SK-N-SH treated with all-trans-retinoic acid at 6 μM for 48 hours (cell line): ENCODE measurements at regions not wholly inside any gene's neighbourhood (a gene's known extent, or its start where the extent isn't known, plus 50 kb on each side); places are given as distances from the start of the nearest gene placed in this dataset.

Experiments
- ATAC-seq: fragments of 200-7000 bp; cut with Tn5 transposase; 3 replicates; pipeline ENCODE4 v1.9.1; 2020; ENCODE audit warnings: mild to moderate bottlenecking, moderate library complexity
- ARNTL ChIP-seq: fragments of 450-650 bp; formaldehyde crosslinking; IDR thresholded peaks from 2 replicates; pipeline ENCODE4 v1.5.0; 2020; ENCODE audit warnings: low read depth, mild to moderate bottlenecking, moderate library complexity, borderline replicate concordance
- BACH2 ChIP-seq: fragments of 250-450 bp; sonication (Bioruptor Pico); IDR thresholded peaks from 2 replicates; pipeline ENCODE4 v1.9.0; 2021; ENCODE audit warnings: mild to moderate bottlenecking, borderline replicate concordance
- CREB5 ChIP-seq: fragments of 250-450 bp; sonication (Bioruptor Pico); IDR thresholded peaks from 2 replicates; pipeline ENCODE4 v1.5.1; 2020; ENCODE audit warnings: low read depth, mild to moderate bottlenecking, moderate library complexity
- CSDC2 ChIP-seq: fragments of 250-450 bp; sonication (Bioruptor Pico); IDR thresholded peaks from 2 replicates; pipeline ENCODE4 v1.5.0; 2020; ENCODE audit warnings: mild to moderate bottlenecking, moderate library complexity
- CSRNP3 ChIP-seq: fragments of 250-450 bp; sonication (Bioruptor Pico); IDR thresholded peaks from 2 replicates; pipeline ENCODE4 v1.5.1; 2021; ENCODE audit warnings: mild to moderate bottlenecking, moderate library complexity
- GLIS3 ChIP-seq: fragments of 250-450 bp; sonication (Bioruptor Pico); IDR thresholded peaks from 2 replicates; pipeline ENCODE4 v1.5.0; 2020; ENCODE audit warnings: mild to moderate bottlenecking, moderate library complexity
- ISL1 ChIP-seq: fragments of 250-450 bp; sonication (Bioruptor Pico); IDR thresholded peaks from 2 replicates; pipeline ENCODE4 v2.1.2; 2022; ENCODE audit warnings: mild to moderate bottlenecking, moderate library complexity
- OSR1 ChIP-seq: fragments of 250-450 bp; sonication (Bioruptor Pico); IDR thresholded peaks from 2 replicates; pipeline ENCODE4 v1.8.0; 2022; ENCODE audit warnings: moderate library complexity, mild to moderate bottlenecking, inconsistent platforms
- POU6F1 ChIP-seq: fragments of 250-450 bp; sonication (Bioruptor Pico); IDR thresholded peaks from 2 replicates; pipeline ENCODE4 v1.8.0; 2021; ENCODE audit warnings: low read depth, mild to moderate bottlenecking, moderate library complexity, borderline replicate concordance
- PPARA ChIP-seq: fragments of 250-450 bp; sonication (Bioruptor Pico); IDR thresholded peaks from 2 replicates; pipeline ENCODE4 v1.5.0; 2020; ENCODE audit warnings: mild to moderate bottlenecking, borderline replicate concordance
- RARB ChIP-seq: fragments of 250-450 bp; sonication (Bioruptor Pico); IDR thresholded peaks from 2 replicates; pipeline ENCODE4 v1.8.0; 2021; ENCODE audit warnings: mild to moderate bottlenecking, moderate library complexity
- SNAI2 ChIP-seq: fragments of 250-450 bp; sonication (Bioruptor Pico); IDR thresholded peaks from 2 replicates; pipeline ENCODE4 v1.5.0; 2020; ENCODE audit warnings: mild to moderate bottlenecking, moderate library complexity
- TCF4 ChIP-seq: fragments of 250-450 bp; sonication (Bioruptor Pico); IDR thresholded peaks from 2 replicates; pipeline ENCODE4 v1.8.0; 2021; ENCODE audit warnings: mild to moderate bottlenecking, moderate library complexity, borderline replicate concordance
- TOX ChIP-seq: fragments of 250-450 bp; sonication (Bioruptor Pico); IDR thresholded peaks from 2 replicates; pipeline ENCODE4 v1.8.0; 2021; ENCODE audit warnings: mild to moderate bottlenecking, moderate library complexity, borderline replicate concordance
- TSHZ2 ChIP-seq: fragments of 250-450 bp; sonication (Bioruptor Pico); IDR thresholded peaks from 2 replicates; pipeline ENCODE4 v1.5.0; 2020; ENCODE audit warnings: mild to moderate bottlenecking, moderate library complexity
- ZFP3 ChIP-seq: fragments of 250-450 bp; sonication (Bioruptor Pico); IDR thresholded peaks from 2 replicates; pipeline ENCODE4 v1.5.0; 2020; ENCODE audit warnings: mild to moderate bottlenecking, moderate library complexity
- ZFP30 ChIP-seq: fragments of 450-650 bp; formaldehyde crosslinking; IDR thresholded peaks from 2 replicates; pipeline ENCODE4 v1.5.0; 2022; ENCODE audit warnings: mild to moderate bottlenecking, moderate library complexity
- ZNF565 ChIP-seq: fragments of 450-650 bp; formaldehyde crosslinking; conservative IDR thresholded peaks from 2 replicates; pipeline ENCODE4 v1.5.0; 2020; ENCODE audit warnings: low read depth, mild to moderate bottlenecking, moderate library complexity
- ZNF70 ChIP-seq: fragments of 450-650 bp; formaldehyde crosslinking; IDR thresholded peaks from 2 replicates; pipeline ENCODE4 v1.5.0; 2020; ENCODE audit warnings: mild to moderate bottlenecking, moderate library complexity
- ZNF8 ChIP-seq: fragments of 450-650 bp; formaldehyde crosslinking; IDR thresholded peaks from 2 replicates; pipeline ENCODE4 v1.5.0; 2020; ENCODE audit warnings: mild to moderate bottlenecking, moderate library complexity

- no peak for TF ChIP-seq POU6F1 (CRISPR knock-in tag)
- TF ChIP-seq, all 23 proteins: peak for 0
Measured at GRCh38 chr4:116059361-116059760, 945.9 kb upstream of the NDST4 start (continued).

- no peak for TF ChIP-seq TOX (CRISPR knock-in tag)
- no peak for TF ChIP-seq TCF4 (CRISPR knock-in tag)
- TF ChIP-seq ARNTL (CRISPR knock-in tag): no peak
- no peak for TF ChIP-seq ZNF8 (CRISPR knock-in tag)
- no peak for TF ChIP-seq SNAI2 (CRISPR knock-in tag)
- no peak for TF ChIP-seq TSHZ2 (CRISPR knock-in tag)
- TF ChIP-seq ZFP3: no peak
- no peak for TF ChIP-seq CREB5 (CRISPR knock-in tag)
- no peak for TF ChIP-seq BACH2 (CRISPR knock-in tag)
- no peak for TF ChIP-seq GLIS3 (CRISPR knock-in tag)
- TF ChIP-seq PPARA (CRISPR knock-in tag): no peak
- TF ChIP-seq CSRNP3 (CRISPR knock-in tag): no peak
- no peak for TF ChIP-seq ISL1 (CRISPR knock-in tag)
- no peak for TF ChIP-seq ZNF565 (CRISPR knock-in tag)
- TF ChIP-seq ZFP30 (CRISPR knock-in tag): no peak
- TF ChIP-seq OSR1 (CRISPR knock-in tag): no peak
- TF ChIP-seq CSDC2: no peak
- TF ChIP-seq RARB (CRISPR knock-in tag): no peak
- TF ChIP-seq ZNF70 (CRISPR knock-in tag): no peak
- ATAC-seq: no peak
Measured at GRCh38 chr4:116058129-116058528, 944.7 kb upstream of the NDST4 start.

- TF ChIP-seq BACH2 (CRISPR knock-in tag) (no peak), TSHZ2 (CRISPR knock-in tag) (no peak), PPARA (CRISPR knock-in tag) (no peak), ZNF70 (CRISPR knock-in tag) (no peak), ZFP30 (CRISPR knock-in tag) (no peak), GLIS3 (CRISPR knock-in tag) (no peak), RARB (CRISPR knock-in tag) (no peak), ZNF8 (CRISPR knock-in tag) (no peak)
- ATAC-seq: no peak
Measured at GRCh38 chr4:116055857-116056827, 942.7 kb upstream of the NDST4 start.
